ENCODE measurements at regions not wholly inside any gene's neighbourhood (a gene's known extent, or its start where the extent isn't known, plus 50 kb on each side); places are given as distances from the start of the nearest gene placed in this dataset.

DNA sequence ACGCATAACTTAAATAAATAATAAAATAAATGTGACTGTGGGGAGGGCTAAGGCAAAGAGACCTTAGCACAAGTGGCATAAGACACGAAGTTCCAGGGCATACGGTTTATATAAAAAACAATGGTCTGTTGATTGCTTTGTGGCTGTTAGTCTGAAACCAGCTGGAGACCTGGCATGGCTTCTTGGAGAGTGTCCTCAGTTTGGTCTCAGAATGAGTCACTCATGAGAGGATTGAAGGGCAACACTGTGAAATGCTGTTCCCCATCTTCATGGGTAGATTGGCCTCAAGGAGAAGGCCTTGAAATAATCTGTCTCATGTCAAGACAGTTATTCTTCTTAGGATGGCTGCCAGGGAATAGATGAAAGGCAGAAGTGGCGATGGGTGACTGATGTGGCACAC lies 62.2 kb downstream of the SOX2 start:
- TF ChIP-seq, protein P1, sequence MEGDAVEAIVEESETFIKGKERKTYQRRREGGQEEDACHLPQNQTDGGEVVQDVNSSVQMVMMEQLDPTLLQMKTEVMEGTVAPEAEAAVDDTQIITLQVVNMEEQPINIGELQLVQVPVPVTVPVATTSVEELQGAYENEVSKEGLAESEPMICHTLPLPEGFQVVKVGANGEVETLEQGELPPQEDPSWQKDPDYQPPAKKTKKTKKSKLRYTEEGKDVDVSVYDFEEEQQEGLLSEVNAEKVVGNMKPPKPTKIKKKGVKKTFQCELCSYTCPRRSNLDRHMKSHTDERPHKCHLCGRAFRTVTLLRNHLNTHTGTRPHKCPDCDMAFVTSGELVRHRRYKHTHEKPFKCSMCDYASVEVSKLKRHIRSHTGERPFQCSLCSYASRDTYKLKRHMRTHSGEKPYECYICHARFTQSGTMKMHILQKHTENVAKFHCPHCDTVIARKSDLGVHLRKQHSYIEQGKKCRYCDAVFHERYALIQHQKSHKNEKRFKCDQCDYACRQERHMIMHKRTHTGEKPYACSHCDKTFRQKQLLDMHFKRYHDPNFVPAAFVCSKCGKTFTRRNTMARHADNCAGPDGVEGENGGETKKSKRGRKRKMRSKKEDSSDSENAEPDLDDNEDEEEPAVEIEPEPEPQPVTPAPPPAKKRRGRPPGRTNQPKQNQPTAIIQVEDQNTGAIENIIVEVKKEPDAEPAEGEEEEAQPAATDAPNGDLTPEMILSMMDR (IDR thresholded peaks at IDR 0.05; ENCODE audit: extremely low read depth, low read depth, low read length), result no peak

GRCh38 chr3:181782306-181782954 lies 70.7 kb downstream of the SOX2 start:
- Histone ChIP-seq H3K27ac (ENCODE audit: low read depth, low read length) (no peak overlapping the region), H3K4me1 (ENCODE audit: insufficient read depth, low read length) (no peaks in the 10 kb centered on the region), H2AFZ (ENCODE audit: low read length) (peak overlapping the region; percentile 51), H3K9me3 (ENCODE audit: low read depth, low read length) (no peaks in the 10 kb centered on the region), H3K4me2 (ENCODE audit: insufficient read depth, low read length) (peak overlapping the region; percentile 32), H3K79me2 (ENCODE audit: insufficient read depth, low read length) (no peaks in the 10 kb centered on the region), H3K4me3 (ENCODE audit: insufficient read depth, low read length) (peak overlapping the region; percentile 19), H3K36me3 (ENCODE audit: insufficient read depth, low read length) (no peaks in the 10 kb centered on the region), H3K27me3 (ENCODE audit: insufficient read depth, low read length) (no peaks in the 10 kb centered on the region), H4K20me1 (ENCODE audit: insufficient read depth, low read length) (no peaks in the 10 kb centered on the region)
- TF ChIP-seq, protein P1 (IDR thresholded peaks at IDR 0.05; ENCODE audit: extremely low read depth, low read depth, low read length), result no peak
- DNase-seq (ENCODE audit: insufficient read length, low spot score, missing footprints), result no peak

More for the DNA sequence above, 62.2 kb downstream of the SOX2 start:
- Histone ChIP-seq H4K20me1 (ENCODE audit: insufficient read depth, low read length) (no peaks in the 10 kb centered on the region), H3K9me3 (ENCODE audit: low read depth, low read length) (peaks cover 2% of the 10 kb centered on the region), H3K79me2 (ENCODE audit: insufficient read depth, low read length) (no peaks in the 10 kb centered on the region), H3K27me3 (ENCODE audit: insufficient read depth, low read length) (no peaks in the 10 kb centered on the region), H3K36me3 (ENCODE audit: insufficient read depth, low read length) (no peaks in the 10 kb centered on the region), H3K4me2 (ENCODE audit: insufficient read depth, low read length) (no peak overlapping the region), H3K27ac (ENCODE audit: low read depth, low read length) (no peak overlapping the region), H3K4me3 (ENCODE audit: insufficient read depth, low read length) (no peak overlapping the region), H2AFZ (ENCODE audit: low read length) (no peak overlapping the region), H3K4me1 (ENCODE audit: insufficient read depth, low read length) (no peaks in the 10 kb centered on the region)
- DNase-seq (ENCODE audit: insufficient read length, low spot score, missing footprints), result no peak

GRCh38 chr3:181790561-181790960 lies 78.8 kb downstream of the SOX2 start:
- Histone ChIP-seq H3K79me2 (ENCODE audit: insufficient read depth, low read length) (no peaks in the 10 kb centered on the region), H4K20me1 (ENCODE audit: insufficient read depth, low read length) (no peaks in the 10 kb centered on the region), H3K9me3 (ENCODE audit: low read depth, low read length) (no peaks in the 10 kb centered on the region), H3K4me2 (ENCODE audit: insufficient read depth, low read length) (no peak overlapping the region), H3K27me3 (ENCODE audit: insufficient read depth, low read length) (no peaks in the 10 kb centered on the region), H3K4me3 (ENCODE audit: insufficient read depth, low read length) (no peak overlapping the region), H3K27ac (ENCODE audit: low read depth, low read length) (no peak overlapping the region), H3K4me1 (ENCODE audit: insufficient read depth, low read length) (no peaks in the 10 kb centered on the region), H2AFZ (ENCODE audit: low read length) (no peak overlapping the region), H3K36me3 (ENCODE audit: insufficient read depth, low read length) (no peaks in the 10 kb centered on the region)
- DNase-seq (ENCODE audit: insufficient read length, low spot score, missing footprints), result no peak
- TF ChIP-seq, protein P1 (IDR thresholded peaks at IDR 0.05; ENCODE audit: extremely low read depth, low read depth, low read length), result no peak

DNA sequence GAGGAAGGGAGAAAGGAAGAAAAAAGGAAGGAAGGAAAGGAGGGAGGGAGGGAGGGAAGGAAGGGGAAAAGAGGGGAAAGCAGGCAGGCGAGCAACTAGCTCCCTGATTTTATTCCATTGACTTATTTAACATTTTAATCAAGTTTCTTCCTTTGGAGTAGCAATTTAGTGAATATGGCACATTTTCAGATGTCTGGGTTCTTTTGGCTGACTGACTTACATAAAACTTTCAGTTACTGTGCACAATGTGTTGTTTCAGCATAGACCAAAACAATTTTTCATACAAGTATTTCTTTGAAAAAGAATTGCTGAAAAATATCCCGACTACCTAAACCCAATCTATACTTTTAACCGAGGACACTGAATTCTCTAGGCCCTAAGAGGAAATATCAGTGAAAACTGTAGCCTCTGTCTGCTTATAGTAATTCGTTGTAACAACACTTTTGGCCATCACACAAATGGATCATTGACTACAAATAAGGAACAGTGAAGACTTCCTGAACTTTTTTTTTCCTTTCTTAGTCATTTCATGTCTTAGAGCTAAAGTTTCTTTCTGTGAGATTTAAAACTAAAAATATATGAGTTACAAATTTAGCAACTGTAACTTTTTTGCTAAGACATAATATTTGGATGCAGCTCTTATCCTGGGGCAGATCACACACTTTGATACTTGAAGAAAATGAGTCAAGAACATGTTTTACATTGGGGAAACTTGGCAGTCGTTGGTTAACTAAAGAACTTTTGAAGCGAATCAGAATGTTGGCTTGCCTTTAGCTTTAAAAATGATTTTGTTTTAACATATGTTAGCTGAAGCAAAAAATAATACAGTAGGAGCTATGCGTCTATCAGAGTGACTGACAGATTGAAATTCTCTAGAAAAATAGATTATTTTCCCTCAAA lies 79.6 kb downstream of the SOX2 start:
- DNase-seq (ENCODE audit: insufficient read length, low spot score, missing footprints), result no peak

More for the DNA sequence above, 79.6 kb downstream of the SOX2 start:
- Histone ChIP-seq H3K4me2 (ENCODE audit: insufficient read depth, low read length) (no peak overlapping the region), H3K4me3 (ENCODE audit: insufficient read depth, low read length) (no peak overlapping the region), H2AFZ (ENCODE audit: low read length) (no peak overlapping the region), H4K20me1 (ENCODE audit: insufficient read depth, low read length) (no peaks in the 10 kb centered on the region), H3K27ac (ENCODE audit: low read depth, low read length) (no peak overlapping the region), H3K36me3 (ENCODE audit: insufficient read depth, low read length) (no peaks in the 10 kb centered on the region), H3K4me1 (ENCODE audit: insufficient read depth, low read length) (no peaks in the 10 kb centered on the region), H3K79me2 (ENCODE audit: insufficient read depth, low read length) (no peaks in the 10 kb centered on the region), H3K27me3 (ENCODE audit: insufficient read depth, low read length) (no peaks in the 10 kb centered on the region), H3K9me3 (ENCODE audit: low read depth, low read length) (no peaks in the 10 kb centered on the region)
- TF ChIP-seq, protein P1 (IDR thresholded peaks at IDR 0.05; ENCODE audit: extremely low read depth, low read depth, low read length), result no peak
